ENCODE measurements at regions not wholly inside any gene's neighbourhood (a gene's known extent, or its start where the extent isn't known, plus 50 kb on each side); places are given as distances from the start of the nearest gene placed in this dataset.

DNA sequence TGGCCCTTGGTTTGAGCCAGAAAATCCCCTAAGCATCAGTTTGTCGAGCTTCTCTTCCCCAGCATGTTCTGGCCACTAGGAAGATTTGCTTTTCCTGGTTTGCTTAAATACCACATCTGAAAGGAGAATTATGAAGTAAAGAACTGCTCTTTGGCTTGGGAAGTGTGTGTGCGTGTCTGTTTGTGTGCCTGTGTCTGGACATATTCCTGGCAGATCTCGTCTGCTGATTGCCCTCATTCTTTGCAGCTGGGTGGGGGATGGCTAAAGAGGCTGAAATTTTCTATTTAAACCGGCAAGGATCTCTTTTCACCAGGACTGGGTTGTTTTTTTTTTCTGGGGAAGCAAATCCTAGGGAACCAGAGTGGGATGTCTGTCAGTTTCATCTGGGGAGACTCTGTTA, 57.3 kb upstream of the MBOAT2 start:
- Histone ChIP-seq H3K4me3 (no peak overlapping the region), H3K4me2 (ENCODE audit: control insufficient read depth, insufficient read depth) (no peak overlapping the region), H3K9me3 (replicated peaks; ENCODE audit: control insufficient read depth, insufficient read depth, low read length) (no peaks in the 10 kb centered on the region; the same call in 2 of the 3 replicates), H3K36me3 (ENCODE audit: control insufficient read depth in 2 of 2, insufficient read depth in 2 of 2, low read length in 1 of 2) (no peaks in the 10 kb centered on the region), H3K4me1 (ENCODE audit: control insufficient read depth, insufficient read depth, low read length) (no peaks in the 10 kb centered on the region), H2AFZ (ENCODE audit: control insufficient read depth, low read depth, low read length) (no peak overlapping the region), H3K79me2 (ENCODE audit: control insufficient read depth, insufficient read depth, low read length) (no peaks in the 10 kb centered on the region), H3K27ac (ENCODE audit: control insufficient read depth, insufficient read depth) (no peak overlapping the region), H3K9ac (ENCODE audit: control insufficient read depth, insufficient read depth, low read length) (no peak overlapping the region), H3K27me3 (replicated peaks in 1 of 2; ENCODE audit: control insufficient read depth in 2 of 2, insufficient read depth in 2 of 2, low read length in 1 of 2) (no peaks in the 10 kb centered on the region), H4K20me1 (ENCODE audit: control insufficient read depth, insufficient read depth) (no peaks in the 10 kb centered on the region)
- 42% methylated on average over 4 of the region's 4 CpGs for WGBS (ENCODE audit: insufficient coverage, insufficient replicate concordance, low lambda C conversion rate, missing lambda C conversion rate)
- DNase-seq (ENCODE audit: low read depth, low spot score), result no peak
- no peak for ATAC-seq
- TF ChIP-seq KDM1A (IDR thresholded peaks at IDR 0.05; ENCODE audit: borderline replicate concordance) (no peak), HDAC2 (IDR thresholded peaks at IDR 0.05) (no peak), ESRRA (IDR thresholded peaks at IDR 0.05; ENCODE audit: low read length) (no peak), TAF1 (IDR thresholded peaks at IDR 0.05; ENCODE audit: borderline replicate concordance, low read depth, low read length) (no peak), STAT1 (conservative IDR thresholded peaks at IDR 0.05) (no peak), MEF2B (IDR thresholded peaks at IDR 0.05; ENCODE audit: partially characterized antibody, poor library complexity, severe bottlenecking) (no peak), RBBP5 (conservative IDR thresholded peaks at IDR 0.05) (no peak), SUZ12 (IDR thresholded peaks at IDR 0.05; ENCODE audit: unreplicated experiment) (no peak), ASH2L (IDR thresholded peaks at IDR 0.05; ENCODE audit: borderline replicate concordance, low read depth) (no peak), SREBF2 (IDR thresholded peaks at IDR 0.05; ENCODE audit: low read length) (no peak), KLF5 (IDR thresholded peaks at IDR 0.05; ENCODE audit: partially characterized antibody) (no peak)
- TF ChIP-seq, protein P1, sequence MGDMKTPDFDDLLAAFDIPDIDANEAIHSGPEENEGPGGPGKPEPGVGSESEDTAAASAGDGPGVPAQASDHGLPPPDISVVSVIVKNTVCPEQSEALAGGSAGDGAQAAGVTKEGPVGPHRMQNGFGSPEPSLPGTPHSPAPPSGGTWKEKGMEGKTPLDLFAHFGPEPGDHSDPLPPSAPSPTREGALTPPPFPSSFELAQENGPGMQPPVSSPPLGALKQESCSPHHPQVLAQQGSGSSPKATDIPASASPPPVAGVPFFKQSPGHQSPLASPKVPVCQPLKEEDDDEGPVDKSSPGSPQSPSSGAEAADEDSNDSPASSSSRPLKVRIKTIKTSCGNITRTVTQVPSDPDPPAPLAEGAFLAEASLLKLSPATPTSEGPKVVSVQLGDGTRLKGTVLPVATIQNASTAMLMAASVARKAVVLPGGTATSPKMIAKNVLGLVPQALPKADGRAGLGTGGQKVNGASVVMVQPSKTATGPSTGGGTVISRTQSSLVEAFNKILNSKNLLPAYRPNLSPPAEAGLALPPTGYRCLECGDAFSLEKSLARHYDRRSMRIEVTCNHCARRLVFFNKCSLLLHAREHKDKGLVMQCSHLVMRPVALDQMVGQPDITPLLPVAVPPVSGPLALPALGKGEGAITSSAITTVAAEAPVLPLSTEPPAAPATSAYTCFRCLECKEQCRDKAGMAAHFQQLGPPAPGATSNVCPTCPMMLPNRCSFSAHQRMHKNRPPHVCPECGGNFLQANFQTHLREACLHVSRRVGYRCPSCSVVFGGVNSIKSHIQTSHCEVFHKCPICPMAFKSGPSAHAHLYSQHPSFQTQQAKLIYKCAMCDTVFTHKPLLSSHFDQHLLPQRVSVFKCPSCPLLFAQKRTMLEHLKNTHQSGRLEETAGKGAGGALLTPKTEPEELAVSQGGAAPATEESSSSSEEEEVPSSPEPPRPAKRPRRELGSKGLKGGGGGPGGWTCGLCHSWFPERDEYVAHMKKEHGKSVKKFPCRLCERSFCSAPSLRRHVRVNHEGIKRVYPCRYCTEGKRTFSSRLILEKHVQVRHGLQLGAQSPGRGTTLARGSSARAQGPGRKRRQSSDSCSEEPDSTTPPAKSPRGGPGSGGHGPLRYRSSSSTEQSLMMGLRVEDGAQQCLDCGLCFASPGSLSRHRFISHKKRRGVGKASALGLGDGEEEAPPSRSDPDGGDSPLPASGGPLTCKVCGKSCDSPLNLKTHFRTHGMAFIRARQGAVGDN (IDR thresholded peaks at IDR 0.05), result no peak
- TF ChIP-seq, protein P2, sequence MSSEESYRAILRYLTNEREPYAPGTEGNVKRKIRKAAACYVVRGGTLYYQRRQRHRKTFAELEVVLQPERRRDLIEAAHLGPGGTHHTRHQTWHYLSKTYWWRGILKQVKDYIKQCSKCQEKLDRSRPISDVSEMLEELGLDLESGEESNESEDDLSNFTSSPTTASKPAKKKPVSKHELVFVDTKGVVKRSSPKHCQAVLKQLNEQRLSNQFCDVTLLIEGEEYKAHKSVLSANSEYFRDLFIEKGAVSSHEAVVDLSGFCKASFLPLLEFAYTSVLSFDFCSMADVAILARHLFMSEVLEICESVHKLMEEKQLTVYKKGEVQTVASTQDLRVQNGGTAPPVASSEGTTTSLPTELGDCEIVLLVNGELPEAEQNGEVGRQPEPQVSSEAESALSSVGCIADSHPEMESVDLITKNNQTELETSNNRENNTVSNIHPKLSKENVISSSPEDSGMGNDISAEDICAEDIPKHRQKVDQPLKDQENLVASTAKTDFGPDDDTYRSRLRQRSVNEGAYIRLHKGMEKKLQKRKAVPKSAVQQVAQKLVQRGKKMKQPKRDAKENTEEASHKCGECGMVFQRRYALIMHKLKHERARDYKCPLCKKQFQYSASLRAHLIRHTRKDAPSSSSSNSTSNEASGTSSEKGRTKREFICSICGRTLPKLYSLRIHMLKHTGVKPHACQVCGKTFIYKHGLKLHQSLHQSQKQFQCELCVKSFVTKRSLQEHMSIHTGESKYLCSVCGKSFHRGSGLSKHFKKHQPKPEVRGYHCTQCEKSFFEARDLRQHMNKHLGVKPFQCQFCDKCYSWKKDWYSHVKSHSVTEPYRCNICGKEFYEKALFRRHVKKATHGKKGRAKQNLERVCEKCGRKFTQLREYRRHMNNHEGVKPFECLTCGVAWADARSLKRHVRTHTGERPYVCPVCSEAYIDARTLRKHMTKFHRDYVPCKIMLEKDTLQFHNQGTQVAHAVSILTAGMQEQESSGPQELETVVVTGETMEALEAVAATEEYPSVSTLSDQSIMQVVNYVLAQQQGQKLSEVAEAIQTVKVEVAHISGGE (CRISPR knock-in tag; IDR thresholded peaks at IDR 0.05), result no peak
- TF ChIP-seq, protein P3, sequence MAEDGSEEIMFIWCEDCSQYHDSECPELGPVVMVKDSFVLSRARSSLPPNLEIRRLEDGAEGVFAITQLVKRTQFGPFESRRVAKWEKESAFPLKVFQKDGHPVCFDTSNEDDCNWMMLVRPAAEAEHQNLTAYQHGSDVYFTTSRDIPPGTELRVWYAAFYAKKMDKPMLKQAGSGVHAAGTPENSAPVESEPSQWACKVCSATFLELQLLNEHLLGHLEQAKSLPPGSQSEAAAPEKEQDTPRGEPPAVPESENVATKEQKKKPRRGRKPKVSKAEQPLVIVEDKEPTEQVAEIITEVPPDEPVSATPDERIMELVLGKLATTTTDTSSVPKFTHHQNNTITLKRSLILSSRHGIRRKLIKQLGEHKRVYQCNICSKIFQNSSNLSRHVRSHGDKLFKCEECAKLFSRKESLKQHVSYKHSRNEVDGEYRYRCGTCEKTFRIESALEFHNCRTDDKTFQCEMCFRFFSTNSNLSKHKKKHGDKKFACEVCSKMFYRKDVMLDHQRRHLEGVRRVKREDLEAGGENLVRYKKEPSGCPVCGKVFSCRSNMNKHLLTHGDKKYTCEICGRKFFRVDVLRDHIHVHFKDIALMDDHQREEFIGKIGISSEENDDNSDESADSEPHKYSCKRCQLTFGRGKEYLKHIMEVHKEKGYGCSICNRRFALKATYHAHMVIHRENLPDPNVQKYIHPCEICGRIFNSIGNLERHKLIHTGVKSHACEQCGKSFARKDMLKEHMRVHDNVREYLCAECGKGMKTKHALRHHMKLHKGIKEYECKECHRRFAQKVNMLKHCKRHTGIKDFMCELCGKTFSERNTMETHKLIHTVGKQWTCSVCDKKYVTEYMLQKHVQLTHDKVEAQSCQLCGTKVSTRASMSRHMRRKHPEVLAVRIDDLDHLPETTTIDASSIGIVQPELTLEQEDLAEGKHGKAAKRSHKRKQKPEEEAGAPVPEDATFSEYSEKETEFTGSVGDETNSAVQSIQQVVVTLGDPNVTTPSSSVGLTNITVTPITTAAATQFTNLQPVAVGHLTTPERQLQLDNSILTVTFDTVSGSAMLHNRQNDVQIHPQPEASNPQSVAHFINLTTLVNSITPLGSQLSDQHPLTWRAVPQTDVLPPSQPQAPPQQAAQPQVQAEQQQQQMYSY (CRISPR knock-in tag; IDR thresholded peaks at IDR 0.05), result no peak
- no peak for FAIRE-seq
- SMC1A ChIA-PET (ENCODE audit: uncharacterized antibody, unreplicated experiment), result interaction anchor here (1.0 kb wide), 1 partner anchor 19 kb away, joined by 5 read pairs; no protein-coding TSS in a partner anchor
- CTCF ChIA-PET, result interaction anchor here (0.7 kb wide), 1 partner anchor 230 kb away, joined by 3 read pairs; no protein-coding TSS in a partner anchor
- RAD21 ChIA-PET (ENCODE audit: unreplicated experiment), result no interaction called here
- BruUV-seq (replicated peaks), result no TSS peak
- in situ Hi-C loops (cut with MboI) (no loop called here), intact Hi-C loops (cut with micrococcal nuclease; ENCODE audit: unreplicated experiment) (no loop called here)
- POLR2A ChIA-PET, result no interaction called here
